GM10266 (cell line): ENCODE measurements at regions not wholly inside any gene's neighbourhood (a gene's known extent, or its start where the extent isn't known, plus 50 kb on each side); places are given as distances from the start of the nearest gene placed in this dataset.

Source experiments
- DNase-seq: peaks from one replicate; pipeline ENCODE4 v3.0.0; 2012; ENCODE audit errors: extremely low spot score
- CTCF ChIP-seq: IDR thresholded peaks from 2 replicates; pipeline ENCODE4 v1.5.1; 2012; ENCODE audit warnings: mild to moderate bottlenecking, low read depth; ENCODE audit not compliant: control insufficient read depth, insufficient read depth; ENCODE audit errors: missing control alignments

- DNase-seq = no peak
- TF ChIP-seq CTCF = no peak
Measured at GRCh38 chr4:31068257-31069075, 348.3 kb downstream of the PCDH7 start.

- TF ChIP-seq CTCF = no peak
- no peak for DNase-seq
Measured at GRCh38 chr4:31069151-31069550, 349.0 kb downstream of the PCDH7 start.

- no peak for TF ChIP-seq CTCF
- no peak for DNase-seq
Measured at GRCh38 chr4:31071508-31072486, 351.6 kb downstream of the PCDH7 start.

- no peak for TF ChIP-seq CTCF
- no peak for DNase-seq
Measured at GRCh38 chr4:31075969-31076368, 355.8 kb downstream of the PCDH7 start.

DNA sequence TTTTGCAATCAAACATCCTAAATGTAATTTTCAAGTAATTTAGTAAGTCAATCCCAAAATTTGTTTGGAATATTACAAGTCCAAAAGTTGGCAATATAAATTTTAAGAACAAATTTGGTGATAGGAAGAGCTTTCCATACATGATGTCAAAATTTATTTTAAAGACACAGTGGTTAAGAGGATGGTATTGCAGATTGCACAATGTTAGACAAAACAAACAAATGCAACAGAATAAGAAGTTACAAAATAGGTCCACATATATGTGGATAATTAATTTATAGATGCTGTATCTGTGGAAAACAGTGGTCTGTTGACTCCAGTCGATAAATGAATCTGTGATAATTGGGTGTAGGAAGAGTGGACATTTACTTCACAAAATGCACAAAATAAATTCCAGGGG, 358.5 kb downstream of the PCDH7 start:
- no peak for TF ChIP-seq CTCF

DNA sequence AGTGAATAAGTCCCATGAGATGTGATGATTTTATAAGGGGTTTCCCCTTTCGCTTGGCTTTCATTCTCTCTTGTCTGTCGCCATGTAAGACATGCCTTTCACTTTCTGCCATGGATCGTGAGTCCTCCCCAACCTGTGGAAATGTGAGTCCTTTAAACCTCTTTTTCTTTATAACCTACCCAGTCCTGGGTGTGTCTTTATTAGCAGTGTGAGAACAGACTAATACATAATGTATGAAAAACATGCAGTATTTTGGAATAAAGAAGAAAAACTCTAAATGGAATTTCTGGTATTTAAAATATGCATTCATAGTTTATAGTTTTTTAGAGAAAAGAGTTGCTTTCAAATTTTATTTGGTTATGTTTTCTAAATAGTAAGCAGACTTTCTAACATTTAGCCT, 360.7 kb downstream of the PCDH7 start:
- TF ChIP-seq CTCF = no peak
- DNase-seq = no peak

More for the DNA sequence above, 358.5 kb downstream of the PCDH7 start:
- no peak for DNase-seq
